ENCODE measurements at regions not wholly inside any gene's neighbourhood (a gene's known extent, or its start where the extent isn't known, plus 50 kb on each side); places are given as distances from the start of the nearest gene placed in this dataset.
"Not testable (repeated sequence)": the region's sequence is repeated elsewhere in the genome, so short reads cannot be mapped to it uniquely, and the experiment has no call there.

DNA sequence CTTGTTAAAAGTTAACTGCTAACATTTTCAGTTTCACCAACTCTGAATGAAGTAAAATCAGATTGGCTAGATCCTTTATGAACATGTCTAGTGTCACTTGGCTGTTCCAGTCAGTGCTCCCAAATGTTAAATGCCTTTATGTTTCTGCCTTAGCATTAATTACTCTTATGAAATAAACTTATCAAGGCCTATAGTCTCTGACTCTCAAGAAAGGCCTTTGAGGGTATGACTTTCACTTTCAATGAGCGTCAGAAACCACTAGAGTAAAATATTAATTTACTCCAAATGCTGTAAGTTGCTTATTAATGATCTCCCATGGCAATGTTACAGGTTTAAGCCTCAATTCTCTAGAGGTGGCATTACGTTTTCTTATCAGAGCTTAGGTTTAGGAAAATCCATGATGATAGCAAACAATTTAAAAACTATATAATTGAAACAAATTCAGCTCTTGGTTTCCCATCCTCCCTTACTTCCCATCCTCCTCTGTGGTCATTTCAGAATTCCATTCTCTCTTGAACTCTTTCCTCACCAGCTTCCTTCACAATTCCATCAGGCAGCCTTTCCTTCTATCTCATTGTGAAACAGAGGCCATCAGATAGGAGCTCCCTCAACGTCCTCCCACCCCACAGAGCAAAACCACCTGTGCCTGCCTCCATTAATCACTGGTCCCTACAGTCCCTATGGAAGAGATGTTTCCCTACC, 108.6 kb upstream of the COP1 start:
- H3K27me3 ChIP-seq, result no peaks in the 10 kb centered on the region
- no peaks in the 10 kb centered on the region for H3K4me1 ChIP-seq
- H3K36me3 ChIP-seq, result no peaks in the 10 kb centered on the region
- no peak overlapping the region for H3K27ac ChIP-seq
- in situ Hi-C loops (cut with MboI; ENCODE audit: low pct_ligation_motif_present in 1 of 4, low pct_unique_long_range_greater_than_20kb in 1 of 4, low sequenced_read_pairs in 3 of 4), result no loop called here
- no peak for DNase-seq
- no peaks in the 10 kb centered on the region for H3K9me3 ChIP-seq
- intact Hi-C loops (cut with DNase I; ENCODE audit: low total_unique reads), result no loop called here
- no peak for TF ChIP-seq POLR2A (IDR thresholded peaks at IDR 0.05)
- no peak for TF ChIP-seq POLR2AphosphoS5 (IDR thresholded peaks at IDR 0.05)
- TF ChIP-seq, protein P1, sequence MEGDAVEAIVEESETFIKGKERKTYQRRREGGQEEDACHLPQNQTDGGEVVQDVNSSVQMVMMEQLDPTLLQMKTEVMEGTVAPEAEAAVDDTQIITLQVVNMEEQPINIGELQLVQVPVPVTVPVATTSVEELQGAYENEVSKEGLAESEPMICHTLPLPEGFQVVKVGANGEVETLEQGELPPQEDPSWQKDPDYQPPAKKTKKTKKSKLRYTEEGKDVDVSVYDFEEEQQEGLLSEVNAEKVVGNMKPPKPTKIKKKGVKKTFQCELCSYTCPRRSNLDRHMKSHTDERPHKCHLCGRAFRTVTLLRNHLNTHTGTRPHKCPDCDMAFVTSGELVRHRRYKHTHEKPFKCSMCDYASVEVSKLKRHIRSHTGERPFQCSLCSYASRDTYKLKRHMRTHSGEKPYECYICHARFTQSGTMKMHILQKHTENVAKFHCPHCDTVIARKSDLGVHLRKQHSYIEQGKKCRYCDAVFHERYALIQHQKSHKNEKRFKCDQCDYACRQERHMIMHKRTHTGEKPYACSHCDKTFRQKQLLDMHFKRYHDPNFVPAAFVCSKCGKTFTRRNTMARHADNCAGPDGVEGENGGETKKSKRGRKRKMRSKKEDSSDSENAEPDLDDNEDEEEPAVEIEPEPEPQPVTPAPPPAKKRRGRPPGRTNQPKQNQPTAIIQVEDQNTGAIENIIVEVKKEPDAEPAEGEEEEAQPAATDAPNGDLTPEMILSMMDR (IDR thresholded peaks at IDR 0.05), result no peak
- TF ChIP-seq EP300 (IDR thresholded peaks at IDR 0.05; ENCODE audit: low read depth), result no peak
- no peak overlapping the region for H3K4me3 ChIP-seq
- 38 to 52% methylated on average over 3 of the region's 3 CpGs for WGBS, 2 donors (ENCODE audit: low coverage in 1 of 2)

DNA sequence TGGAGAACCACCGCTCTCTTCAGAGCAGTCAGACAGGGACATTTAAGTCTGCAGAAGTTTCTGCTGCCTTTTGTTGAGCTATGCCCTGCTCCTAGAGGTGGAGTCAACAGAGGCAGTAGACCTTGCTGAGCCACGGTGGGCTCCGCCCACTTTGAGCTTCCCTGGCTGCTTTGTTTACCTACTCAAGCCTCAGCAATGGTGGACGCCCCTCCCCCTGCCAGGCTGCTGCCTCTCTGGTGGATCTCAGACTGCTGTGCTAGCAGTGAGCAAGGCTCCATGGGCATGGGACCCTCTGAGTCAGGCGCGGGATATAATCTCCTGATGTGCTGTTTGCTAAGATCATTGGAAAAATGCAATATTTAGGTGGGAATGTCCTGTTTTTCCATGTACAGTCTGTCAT, 89.5 kb upstream of the COP1 start:
- H3K27me3 ChIP-seq; H3K36me3 ChIP-seq; in situ Hi-C loops (cut with MboI; ENCODE audit: low pct_ligation_motif_present in 1 of 4, low pct_unique_long_range_greater_than_20kb in 1 of 4, low sequenced_read_pairs in 3 of 4); DNase-seq; H3K4me1 ChIP-seq; H3K27ac ChIP-seq; intact Hi-C loops (cut with DNase I; ENCODE audit: low total_unique reads); H3K9me3 ChIP-seq; H3K4me3 ChIP-seq: not testable (repeated sequence)
- WGBS, 2 donors (ENCODE audit: low coverage in 1 of 2), result 84% methylated on average over 6 of the region's 6 CpGs; no CpG with 5 or more reads in 1 of the 2 donors

DNA sequence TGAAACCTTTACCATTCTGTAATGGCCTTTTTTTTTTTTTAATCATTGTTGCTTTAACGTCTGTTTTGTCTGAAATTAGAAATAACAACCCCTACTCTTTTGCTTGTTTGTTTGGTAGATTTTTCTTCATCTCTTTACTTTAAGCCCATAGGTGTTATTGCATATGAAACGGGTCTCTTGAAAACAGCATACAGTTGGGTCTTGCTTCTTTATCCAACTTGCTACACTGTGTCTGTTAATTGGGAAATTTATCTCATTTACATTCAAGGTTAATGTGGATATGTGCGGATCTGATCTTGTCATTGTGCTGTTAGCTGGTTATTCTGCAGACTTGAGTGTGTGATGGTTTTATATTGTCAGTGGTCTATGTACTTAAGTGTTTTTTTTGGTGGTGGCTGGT, 78.9 kb upstream of the COP1 start:
- Histone ChIP-seq H3K9me3 (peaks cover 0 to 12% of the 10 kb centered on the region in 2 donors), H3K27me3 (no peaks in the 10 kb centered on the region), H3K36me3 (no peaks in the 10 kb centered on the region), H3K4me1 (no peaks in the 10 kb centered on the region), H3K27ac (no peak overlapping the region), H3K4me3 (no peak overlapping the region)
- TF ChIP-seq EP300 (IDR thresholded peaks at IDR 0.05; ENCODE audit: low read depth) (no peak), POLR2AphosphoS5 (IDR thresholded peaks at IDR 0.05) (no peak), POLR2A (IDR thresholded peaks at IDR 0.05) (no peak)
- TF ChIP-seq, protein P1 (IDR thresholded peaks at IDR 0.05), result no peak
- no peak for DNase-seq
- in situ Hi-C loops (cut with MboI; ENCODE audit: low pct_ligation_motif_present in 1 of 4, low pct_unique_long_range_greater_than_20kb in 1 of 4, low sequenced_read_pairs in 3 of 4) (no loop called here), intact Hi-C loops (cut with DNase I; ENCODE audit: low total_unique reads) (no loop called here)
- 72 to 74% methylated on average over 3 of the region's 3 CpGs for WGBS, 2 donors (ENCODE audit: low coverage in 1 of 2)

DNA sequence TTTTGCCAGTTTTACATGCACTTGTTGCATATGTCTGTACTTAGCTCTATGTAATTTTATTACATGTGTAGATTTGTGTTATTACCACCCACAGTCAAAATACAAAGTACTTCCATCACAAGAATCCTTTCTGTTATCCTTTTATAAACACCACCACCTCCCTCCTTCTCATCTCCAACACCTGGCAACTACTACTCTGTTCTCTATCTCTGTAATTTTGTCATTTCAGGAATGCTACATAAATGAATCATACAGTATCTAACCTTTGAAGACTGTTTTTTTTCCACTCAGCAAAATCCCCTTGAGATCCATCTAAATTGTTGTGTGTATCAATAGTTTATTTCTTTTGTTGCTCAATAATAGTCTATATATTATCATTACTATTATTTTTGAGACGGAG, 64.5 kb upstream of the COP1 start:
- 89% methylated on average over 1 of the region's 1 CpG; no CpG with 5 or more reads in 1 of the 2 donors for WGBS, 2 donors (ENCODE audit: low coverage in 1 of 2)
- Histone ChIP-seq H3K4me1 (no peaks in the 10 kb centered on the region), H3K4me3 (no peak overlapping the region), H3K27ac (no peak overlapping the region), H3K27me3 (no peaks in the 10 kb centered on the region), H3K9me3 (no peaks in the 10 kb centered on the region), H3K36me3 (no peaks in the 10 kb centered on the region)
- intact Hi-C loops (cut with DNase I; ENCODE audit: low total_unique reads) (no loop called here), in situ Hi-C loops (cut with MboI; ENCODE audit: low pct_ligation_motif_present in 1 of 4, low pct_unique_long_range_greater_than_20kb in 1 of 4, low sequenced_read_pairs in 3 of 4) (no loop called here)
- TF ChIP-seq EP300 (IDR thresholded peaks at IDR 0.05; ENCODE audit: low read depth) (no peak), POLR2AphosphoS5 (IDR thresholded peaks at IDR 0.05) (no peak), POLR2A (IDR thresholded peaks at IDR 0.05) (no peak)
- TF ChIP-seq, protein P1 (IDR thresholded peaks at IDR 0.05), result no peak
- DNase-seq, result no peak
